ENCODE measurements at regions not wholly inside any gene's neighbourhood (a gene's known extent, or its start where the extent isn't known, plus 50 kb on each side); places are given as distances from the start of the nearest gene placed in this dataset.

DNA sequence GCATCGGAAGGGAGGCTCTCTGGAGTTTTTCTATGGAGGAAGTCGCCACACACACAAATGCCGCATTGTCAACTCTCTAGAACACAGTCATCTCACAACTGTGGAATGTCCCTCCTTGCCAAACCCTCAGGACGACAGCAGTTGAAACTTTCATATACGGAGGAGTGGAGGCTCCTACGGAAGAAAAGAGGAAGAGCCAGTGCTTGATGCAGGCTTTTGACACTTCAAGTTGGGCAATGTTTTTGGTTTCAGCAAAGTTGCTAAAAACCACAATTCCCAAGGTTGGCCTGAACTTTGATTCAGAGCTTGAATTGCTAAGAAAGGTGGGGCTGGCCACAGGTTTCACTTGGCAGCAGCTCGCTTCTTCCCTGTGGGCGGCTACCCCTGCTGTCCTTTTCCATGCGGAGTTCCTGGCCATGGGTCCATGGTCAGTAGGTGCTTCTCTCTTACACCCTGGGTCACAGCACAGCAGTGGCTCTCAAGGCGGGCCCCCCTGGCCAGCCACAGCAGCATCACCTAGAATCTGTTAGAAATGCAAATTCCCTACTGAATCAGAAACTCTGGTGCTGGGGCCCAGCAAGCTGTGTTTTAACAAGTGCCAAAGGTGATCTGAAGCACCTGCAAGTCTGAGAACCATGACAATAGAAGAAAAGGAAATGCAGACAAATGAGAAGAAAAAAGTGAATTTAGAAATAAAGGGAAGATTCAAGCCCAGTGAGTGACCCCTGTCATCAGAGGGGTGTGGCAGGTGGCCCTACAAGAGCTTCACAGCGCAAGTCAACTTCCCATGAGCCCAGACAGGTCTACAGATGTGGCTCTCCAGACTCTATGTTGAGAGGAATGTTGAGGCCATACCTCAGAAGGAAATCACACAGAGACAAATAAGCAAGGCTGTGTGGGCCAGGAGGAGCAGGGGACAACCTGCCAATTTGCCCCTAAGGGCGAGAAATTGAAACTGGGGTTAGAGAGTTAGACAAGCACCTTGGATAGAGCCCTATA, 856.4 kb downstream of the RNF144A start:
- peak; percentile 95 to 96 for DNase-seq

DNA sequence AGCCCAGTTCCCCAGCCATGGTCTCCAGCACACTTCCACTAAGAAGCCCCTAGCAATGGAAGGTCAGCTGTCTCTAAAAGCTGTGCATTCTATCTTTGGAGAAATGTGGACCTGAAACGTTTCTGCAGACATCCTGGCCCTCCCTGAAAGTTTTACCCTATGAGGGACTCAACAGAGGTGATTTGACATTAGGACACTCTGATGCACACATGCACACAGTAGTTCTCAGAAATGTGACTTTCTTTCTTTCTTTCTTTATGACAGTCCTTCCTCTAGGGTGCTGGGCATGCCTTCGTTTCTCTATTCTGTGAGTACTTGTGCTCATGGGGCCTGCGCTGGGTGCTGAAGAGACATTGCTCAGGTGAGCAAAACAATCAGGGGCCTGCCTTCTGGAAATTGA, 857.3 kb downstream of the RNF144A start:
- DNase-seq: no peak

DNA sequence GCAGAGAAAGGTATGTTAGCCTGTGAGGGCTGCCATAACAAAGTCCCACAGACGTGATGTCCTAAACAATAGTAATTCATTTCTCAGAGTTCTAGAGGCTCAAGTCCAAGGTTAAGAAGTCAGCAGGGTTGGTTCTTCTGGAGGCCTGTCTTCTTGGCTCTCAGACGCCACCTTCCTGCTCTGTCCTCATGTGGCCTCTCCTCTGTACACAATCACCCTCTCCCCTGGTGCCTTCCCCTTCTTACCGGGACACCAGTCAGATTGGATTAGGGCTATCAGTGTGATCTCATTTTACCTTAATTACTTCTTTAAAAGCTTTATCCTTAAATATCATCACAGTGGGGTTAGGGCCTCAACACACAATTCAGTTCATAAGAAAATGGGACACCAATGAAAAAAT, 860.5 kb downstream of the RNF144A start:
- no peak for DNase-seq

DNA sequence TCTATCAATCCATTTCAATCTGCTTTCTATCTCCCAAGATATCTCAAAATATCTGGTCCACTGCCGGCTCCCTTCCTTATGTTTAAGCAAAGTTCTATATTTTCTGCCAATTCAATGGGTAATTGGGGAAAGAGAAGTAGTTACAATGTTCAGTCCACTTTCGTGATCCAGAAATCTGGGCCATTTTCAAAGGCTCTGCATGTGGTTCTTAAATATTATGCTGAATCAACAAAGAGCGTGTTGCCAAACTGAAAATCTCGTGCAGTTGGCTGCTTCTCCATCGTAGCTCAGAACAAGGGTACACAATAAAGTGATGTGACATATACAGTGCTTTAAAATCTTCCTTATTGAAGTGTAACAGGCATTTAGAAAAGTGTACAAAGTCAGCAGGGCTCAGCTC, 863.1 kb downstream of the RNF144A start:
- DNase-seq: no peak

DNA sequence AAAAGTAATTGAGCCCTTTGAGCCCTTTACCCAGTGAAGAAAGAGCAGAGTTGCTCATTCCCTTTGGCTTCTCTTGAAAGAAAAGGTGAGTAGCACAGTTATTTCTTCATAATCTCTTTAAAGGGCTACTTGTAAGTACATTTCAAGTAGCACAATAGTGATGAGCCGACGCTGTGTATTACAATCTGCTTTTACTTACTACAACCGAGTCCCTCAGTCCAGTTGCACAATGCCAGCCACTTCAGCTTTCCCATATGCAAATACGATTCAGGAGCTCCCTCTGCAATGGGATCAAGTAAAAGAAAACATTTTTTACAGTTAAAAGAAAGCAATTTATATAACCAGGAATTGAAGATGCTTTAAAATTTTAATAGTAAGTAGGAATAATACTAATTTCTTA, 868.5 kb downstream of the RNF144A start:
- DNase-seq: no peak

DNA sequence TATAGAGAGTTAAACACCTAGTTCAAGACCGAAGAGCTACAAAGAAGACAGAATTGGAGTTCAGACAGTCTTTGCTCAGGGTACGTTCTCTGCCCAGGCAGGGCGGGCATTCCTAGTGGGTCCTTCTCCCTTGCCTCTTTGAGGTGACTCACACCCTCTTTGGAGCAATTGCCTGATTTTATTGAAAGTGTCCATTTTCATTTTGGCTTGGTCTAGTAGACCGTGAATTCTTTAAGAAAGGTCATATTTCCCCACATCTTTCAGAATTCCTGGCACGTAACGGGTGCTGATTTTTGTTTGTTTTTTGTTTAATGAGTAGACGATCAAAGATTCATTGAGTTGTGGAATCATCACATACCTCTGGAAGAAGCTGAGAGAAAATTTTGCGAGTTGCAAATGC, 871.5 kb downstream of the RNF144A start:
- DNase-seq: no peak

DNA sequence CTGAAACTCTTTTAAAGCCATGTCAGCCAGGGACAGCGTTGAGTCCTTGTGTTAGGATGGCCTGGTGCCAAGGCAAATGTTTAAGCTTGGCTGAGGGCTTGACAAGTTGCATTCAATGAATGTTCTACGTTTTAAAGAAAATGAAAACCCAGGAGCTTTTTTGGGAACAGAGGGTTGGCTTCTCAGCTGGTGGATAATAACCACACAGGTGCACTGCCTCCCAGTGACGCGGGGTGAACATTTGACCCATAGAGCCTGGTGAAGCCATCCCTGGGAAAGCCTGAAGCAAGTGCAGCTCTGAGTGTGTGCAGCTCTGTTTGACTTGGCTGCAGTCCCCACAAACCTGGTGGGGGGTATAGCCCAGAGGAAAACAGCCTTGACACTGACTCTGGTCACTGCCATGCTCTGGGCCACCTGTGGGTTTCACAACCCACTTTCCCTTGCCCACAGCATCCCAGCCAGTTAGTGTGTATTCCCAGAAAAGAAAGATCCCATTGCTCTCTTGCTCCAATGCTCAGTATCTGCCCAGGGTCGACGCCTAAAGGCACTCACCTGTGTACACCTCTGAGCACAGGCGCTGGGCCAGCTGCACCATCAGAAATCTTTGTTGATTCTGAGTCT, 874.9 kb downstream of the RNF144A start:
- no peak for DNase-seq

DNA sequence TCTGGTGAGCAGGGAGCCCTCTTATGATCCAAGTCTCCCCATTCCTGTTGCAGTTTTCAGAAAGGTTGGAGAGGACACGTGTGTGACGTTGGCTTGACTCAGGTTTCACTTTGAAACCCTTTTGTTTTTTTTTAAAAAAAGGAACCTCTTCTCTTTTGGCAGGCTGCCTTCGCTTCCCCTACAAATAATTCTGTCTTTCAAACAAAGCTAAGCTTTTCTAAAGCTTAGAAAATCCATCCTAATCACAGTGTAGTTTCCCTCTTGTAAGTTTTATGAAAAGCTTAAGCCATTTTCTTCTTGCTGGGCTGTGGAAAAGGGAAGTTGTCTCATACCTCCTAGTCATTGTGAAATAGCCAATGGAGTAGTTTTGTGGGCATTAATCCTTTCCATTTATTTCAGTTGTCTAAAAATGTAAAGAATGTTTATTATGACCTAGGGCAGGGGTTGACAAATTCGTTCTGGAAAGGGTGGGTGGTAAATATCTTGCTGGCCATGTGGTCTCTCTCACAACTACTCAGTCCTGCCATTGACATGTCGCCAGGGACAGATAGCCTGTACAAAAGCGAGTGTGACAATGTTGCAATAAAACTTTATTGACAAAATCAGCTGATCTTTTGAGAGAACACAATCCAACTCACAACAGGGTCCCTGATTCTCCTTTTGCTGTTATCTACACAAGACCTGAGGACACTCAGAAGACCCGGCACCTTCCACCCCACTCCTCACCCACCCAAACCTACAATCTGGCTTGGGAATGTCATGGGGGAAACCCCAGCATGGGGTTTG, 878.8 kb downstream of the RNF144A start:
- DNase-seq: peak; percentile 78 to 84

DNA sequence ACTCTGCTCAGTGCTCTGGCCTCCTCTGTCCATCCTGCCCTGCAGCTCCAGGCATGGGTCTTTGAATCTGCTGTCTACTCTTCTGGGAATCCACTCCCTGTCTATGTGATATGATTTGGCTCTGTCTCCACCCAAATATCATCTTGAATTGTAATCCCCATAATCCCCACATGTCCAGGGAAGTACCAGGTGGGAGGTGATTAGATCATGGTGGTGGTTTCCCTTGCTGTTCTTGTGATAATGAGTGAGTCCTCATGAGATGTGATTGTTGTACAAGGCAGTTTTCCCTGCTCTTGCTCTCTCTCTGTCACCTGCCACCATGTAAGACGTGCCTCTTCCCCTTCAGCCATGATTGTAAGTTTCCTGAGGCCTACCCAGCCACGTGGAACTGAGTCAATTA, 881.8 kb upstream of the ID2 start:
- DNase-seq: no peak

DNA sequence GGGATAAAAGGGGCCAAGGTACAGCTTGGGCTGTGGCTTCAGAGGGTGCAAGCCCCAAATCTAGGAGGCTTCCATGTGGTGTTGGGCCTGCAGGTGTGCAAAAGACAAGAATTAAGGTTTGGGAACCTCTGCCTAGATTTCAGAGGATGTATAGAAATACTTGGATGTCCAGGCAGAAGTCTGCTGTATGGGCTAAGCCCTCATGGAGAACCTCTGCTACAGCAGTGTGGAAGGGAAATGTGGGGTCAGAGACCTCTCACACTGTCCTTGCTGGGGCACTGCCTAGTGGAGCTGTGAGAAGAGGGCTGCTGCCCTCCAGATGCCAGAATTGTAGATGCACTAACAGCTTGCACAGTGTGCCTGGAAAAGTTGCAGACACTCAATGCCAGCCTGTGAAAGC, 880.6 kb upstream of the ID2 start:
- DNase-seq: no peak

DNA sequence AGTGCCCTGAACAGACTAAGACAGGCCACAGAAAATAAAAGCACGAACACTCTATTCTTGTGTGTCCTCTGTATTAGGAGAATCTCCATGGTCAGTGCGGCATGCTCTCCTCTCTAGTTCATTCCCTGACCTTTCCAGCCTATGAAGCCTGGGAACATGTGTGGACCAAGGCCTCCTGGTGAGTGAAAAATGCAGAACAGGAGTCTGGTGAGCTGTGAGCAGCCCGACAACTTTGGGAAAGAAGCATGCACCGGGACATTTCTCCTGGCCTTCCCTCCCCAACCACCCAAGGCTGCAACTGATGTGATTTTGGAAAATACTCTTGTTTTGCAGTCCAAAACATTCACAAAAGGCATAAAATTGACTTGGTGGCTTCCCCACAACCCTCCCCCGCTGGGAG, 878.3 kb upstream of the ID2 start:
- DNase-seq: no peak

DNA sequence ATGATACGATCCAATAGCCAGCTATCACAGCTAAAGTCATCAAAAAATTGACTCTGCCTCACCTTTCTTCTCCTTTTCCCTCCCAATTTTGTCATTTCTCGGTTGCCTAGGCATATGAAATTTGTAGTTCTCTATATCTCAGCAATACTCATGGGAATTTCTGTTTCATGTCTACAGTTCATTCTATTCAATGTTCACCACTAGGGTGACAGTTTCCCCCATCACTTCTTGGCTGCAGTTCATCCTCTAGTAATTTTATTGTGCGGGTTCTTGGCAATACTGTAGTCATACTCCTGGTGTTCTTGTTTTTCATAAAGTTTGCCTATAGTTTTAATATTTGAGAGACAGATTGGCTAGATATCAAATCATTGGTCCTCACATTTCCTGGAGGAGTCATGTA, 872.2 kb upstream of the ID2 start:
- no peak for DNase-seq

DNA sequence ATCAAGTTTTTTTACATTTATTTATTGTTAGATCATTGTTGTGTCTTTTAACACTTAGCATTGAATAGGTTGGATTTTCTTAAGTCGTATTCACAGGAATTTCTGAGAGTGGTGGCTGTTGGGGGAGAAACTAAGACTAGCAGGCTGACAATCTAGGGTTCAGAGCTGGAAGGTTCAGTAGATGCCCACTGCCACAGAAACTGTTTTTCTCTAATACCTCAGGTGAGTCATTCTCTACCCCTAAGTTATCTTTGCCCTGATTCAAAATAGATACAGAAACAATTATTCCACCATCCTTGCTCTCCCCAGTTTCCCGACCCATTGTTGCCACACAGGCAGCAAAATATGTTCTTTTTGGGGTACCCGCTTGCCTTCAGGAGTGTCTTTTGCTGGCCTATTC, 870.8 kb upstream of the ID2 start:
- no peak for DNase-seq

DNA sequence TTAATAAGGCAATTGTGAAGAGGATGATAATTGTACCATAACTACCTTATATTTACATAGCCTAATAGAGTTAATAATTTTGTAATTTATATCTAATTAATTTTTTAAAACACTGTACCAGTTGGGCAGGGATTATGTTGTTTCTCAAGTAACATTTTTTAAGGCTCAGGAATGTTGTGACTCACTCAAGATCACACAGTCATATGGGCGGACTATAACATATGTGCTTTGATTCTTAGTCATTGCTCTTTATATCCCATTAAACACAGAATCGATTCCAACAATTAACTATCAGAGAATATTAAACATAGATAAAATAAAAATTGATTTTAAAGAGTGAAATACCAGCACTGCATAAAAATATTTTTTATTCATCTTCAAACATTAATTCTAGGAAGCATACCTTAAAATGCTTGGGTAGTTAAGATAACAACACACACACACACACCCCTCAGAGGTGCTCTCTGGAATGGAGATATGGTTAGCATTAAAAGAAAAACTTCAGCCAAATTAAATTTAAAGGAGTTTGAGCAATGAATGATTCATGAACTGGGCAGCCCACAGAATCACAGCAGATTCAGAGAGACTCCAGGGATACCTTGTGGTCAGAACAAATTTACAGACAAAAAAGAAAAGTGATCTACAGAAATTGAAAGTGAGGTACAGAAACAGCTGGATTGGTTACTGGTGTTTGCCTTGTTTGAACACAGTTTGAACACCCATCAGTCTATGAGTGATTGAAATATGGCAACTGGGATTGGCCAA, 869.4 kb upstream of the ID2 start:
- DNase-seq: no peak

DNA sequence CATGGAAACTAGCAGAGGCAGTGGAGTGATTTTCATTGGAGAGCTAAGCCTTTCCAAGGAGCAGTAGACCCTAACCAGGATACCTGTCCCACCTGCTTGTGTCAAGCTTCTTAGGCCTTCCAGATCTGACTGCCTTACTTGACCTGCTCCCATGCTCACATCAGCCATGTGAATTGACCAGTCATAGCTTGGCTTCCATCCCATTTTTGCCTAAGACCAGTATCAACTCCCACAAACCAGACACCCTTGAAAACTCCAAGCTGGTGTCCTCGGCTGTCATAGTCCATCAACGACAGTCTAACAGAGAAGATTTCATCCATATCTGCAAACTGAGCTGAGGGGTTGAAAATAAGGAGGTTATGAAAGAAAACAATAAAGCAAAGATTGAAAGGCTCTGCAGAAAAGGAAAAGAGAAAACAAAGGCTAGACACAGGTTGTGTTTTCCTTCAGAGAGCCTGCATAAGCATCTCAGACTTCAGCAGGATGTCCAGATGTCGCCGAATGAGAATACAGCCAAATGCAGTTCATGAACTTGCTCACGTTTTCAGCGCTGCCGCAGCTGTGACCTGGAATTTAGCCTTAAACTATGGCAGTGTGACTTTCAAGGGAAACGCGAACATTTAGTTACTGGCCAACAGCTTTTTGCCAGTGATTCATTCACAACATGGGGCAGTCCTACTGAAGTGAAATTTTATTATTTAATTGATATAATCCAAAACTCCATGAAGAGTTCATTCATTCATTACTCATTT, 868.1 kb upstream of the ID2 start:
- DNase-seq: no peak

DNA sequence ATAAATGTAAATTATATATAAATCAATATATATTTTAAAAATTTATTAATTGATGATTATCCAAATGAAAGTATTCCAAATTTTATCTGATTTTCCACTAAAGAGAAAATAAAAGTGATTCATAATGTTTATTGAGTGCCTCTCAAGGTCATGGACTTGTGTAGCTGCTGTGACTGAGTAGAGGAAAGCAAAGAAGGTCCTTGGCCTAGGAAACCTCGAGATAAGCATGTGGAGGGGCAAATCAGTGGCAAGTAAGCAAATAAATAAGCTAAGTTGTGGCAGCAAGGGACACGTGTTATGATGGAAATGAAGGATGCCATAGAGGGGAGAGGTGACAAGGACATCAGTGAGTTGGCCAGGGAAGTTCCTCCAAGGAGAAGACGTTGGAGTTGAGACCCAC, 866.1 kb upstream of the ID2 start:
- DNase-seq: no peak

DNA sequence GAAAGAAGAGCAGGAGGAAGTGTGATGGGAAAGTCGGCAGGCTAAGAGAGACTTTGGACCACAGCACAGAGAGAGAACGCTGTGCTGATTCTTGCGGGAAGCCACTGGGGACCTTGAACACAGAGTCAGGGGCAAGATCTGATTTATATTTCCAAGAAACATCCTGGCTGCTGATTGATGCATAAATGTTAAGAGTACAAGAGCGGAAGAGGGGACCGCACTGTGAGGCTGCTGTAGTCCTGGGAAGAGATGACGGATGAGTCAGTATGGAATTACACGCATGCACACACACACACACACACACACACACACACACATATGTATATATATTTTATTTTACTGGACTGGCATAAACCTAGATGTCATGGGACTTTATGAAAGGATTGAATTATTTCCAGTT, 865.6 kb upstream of the ID2 start:
- no peak for DNase-seq

DNA sequence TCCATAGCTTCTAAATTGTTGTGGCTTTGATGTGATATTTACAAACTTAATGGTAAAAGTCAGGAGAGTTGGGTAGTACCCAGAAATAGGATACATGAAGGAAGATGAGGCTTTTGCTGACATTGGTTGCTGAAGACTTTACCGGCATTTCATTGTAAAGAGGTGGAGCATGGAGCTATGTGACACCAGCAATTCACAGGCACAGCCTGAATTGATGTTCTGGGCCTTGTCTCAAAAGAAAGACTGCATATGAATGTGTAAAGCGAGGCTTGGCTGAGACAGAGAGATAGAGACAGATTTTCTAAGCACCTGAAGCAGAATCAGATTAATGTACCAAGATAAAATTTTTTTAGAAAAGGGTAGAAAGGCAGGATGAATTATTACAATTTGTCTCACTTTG, 864.9 kb upstream of the ID2 start:
- DNase-seq: no peak

DNA sequence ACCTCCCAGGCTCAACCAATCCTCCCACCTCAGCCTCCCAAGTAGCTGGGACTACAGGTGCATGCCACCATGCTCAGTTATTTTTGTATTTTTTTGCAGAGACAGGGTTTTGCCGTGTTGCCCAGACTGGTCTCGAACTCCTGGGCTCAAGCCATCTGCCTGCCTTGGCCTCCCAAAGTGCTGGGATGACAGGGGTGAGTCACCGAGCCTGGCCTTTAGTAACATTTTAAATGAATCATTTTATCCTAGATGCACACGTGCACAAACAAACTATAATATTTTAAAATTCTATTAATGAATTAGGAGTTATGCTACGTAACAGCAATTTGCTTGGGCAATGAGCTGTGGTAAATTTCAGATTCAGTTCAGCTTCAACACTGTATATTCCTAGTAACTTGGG, 862.5 kb upstream of the ID2 start:
- no peak for DNase-seq

DNA sequence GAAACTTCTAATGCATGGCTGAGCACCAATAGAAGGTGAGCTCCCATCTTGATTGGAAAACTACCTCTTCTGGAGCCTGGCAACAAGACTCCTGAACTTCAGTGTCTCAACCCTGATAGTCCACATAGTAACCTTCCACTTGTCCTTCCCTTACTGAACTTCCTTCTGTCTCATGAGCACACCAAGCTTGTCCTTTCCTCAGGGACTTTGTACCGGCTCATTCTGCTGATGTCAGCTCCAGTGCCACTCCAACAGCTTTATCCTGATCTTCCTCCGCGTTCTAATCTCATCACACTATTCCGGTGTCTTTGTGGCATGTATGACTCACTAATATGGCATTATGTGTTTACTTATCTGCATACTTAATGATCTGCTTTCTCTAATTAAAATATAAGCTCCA, 862.0 kb upstream of the ID2 start:
- DNase-seq: no peak

DNA sequence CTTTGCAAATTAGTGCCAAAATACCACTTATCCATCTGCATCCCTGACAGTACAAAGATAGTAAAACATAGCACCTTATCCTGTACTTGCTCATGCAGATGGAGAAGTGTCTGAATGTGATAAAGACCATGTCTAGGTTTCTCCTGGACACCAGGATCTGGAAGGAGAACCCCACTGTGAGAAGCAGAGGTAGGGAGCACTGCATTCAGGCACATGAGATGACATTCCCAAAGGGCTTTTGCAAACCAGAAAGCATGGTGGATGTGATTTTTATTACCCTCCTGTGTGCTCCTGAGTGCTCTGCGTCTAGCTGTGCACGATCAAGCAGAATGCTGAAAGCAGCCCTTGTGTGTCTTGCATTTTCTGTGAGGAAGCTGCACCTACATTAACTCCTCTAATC, 857.6 kb upstream of the ID2 start:
- DNase-seq: no peak
